ENCODE measurements at regions not wholly inside any gene's neighbourhood (a gene's known extent, or its start where the extent isn't known, plus 50 kb on each side); places are given as distances from the start of the nearest gene placed in this dataset.

DNA sequence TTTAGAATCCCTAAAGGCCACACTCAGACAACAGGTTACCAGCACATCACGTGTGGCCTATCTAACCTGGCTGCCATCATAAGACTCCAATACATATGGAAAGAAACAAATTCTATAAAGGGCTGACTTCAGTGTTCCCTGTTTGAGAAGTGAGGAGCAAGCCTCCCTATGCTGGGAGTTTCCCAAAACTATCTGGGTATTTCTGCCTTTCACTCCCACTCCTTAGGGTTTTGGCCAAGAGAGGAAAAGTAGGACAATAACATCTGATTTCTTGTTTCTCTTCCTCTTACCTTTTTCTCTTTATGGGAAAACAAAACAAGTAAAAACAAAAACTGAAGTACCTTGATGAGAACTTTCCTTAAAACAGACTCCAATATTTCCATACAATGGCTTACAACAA, 121.5 kb upstream of the COL8A1 start:
- intact Hi-C loops (cut with micrococcal nuclease), result no loop called here
- no peak overlapping the region for H3K27ac Mint-ChIP-seq
- DNase-seq (no peak), ATAC-seq (no peak)
- Histone ChIP-seq H3K4me1 (ENCODE audit: control insufficient read depth, insufficient read depth, low read length) (no peaks in the 10 kb centered on the region), H3K36me3 (ENCODE audit: control insufficient read depth, insufficient read depth, low read length) (no peaks in the 10 kb centered on the region), H3K9me3 (ENCODE audit: control insufficient read depth, insufficient read depth, low read length) (no peaks in the 10 kb centered on the region), H3K27ac (ENCODE audit: low read length) (no peak overlapping the region), H3K27me3 (ENCODE audit: control insufficient read depth, insufficient read depth, low read length) (no peaks in the 10 kb centered on the region), H3K4me3 (ENCODE audit: low read length) (no peak overlapping the region)
- H3K27me3 Mint-ChIP-seq (ENCODE audit: low read depth in 2 of 2), result no peaks in the 10 kb centered on the region
- peaks cover 0 to 9% of the 10 kb centered on the region in 2 donors for H3K9me3 Mint-ChIP-seq
- H3K4me3 Mint-ChIP-seq, result no peak overlapping the region
- no peaks in the 10 kb centered on the region for H3K4me1 Mint-ChIP-seq
- 100% methylated on average over 1 of the region's 1 CpG for WGBS (ENCODE audit: insufficient coverage)
- H3K36me3 Mint-ChIP-seq, result no peaks in the 10 kb centered on the region
- TF ChIP-seq, protein P1, sequence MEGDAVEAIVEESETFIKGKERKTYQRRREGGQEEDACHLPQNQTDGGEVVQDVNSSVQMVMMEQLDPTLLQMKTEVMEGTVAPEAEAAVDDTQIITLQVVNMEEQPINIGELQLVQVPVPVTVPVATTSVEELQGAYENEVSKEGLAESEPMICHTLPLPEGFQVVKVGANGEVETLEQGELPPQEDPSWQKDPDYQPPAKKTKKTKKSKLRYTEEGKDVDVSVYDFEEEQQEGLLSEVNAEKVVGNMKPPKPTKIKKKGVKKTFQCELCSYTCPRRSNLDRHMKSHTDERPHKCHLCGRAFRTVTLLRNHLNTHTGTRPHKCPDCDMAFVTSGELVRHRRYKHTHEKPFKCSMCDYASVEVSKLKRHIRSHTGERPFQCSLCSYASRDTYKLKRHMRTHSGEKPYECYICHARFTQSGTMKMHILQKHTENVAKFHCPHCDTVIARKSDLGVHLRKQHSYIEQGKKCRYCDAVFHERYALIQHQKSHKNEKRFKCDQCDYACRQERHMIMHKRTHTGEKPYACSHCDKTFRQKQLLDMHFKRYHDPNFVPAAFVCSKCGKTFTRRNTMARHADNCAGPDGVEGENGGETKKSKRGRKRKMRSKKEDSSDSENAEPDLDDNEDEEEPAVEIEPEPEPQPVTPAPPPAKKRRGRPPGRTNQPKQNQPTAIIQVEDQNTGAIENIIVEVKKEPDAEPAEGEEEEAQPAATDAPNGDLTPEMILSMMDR (IDR thresholded peaks at IDR 0.05), result no peak

DNA sequence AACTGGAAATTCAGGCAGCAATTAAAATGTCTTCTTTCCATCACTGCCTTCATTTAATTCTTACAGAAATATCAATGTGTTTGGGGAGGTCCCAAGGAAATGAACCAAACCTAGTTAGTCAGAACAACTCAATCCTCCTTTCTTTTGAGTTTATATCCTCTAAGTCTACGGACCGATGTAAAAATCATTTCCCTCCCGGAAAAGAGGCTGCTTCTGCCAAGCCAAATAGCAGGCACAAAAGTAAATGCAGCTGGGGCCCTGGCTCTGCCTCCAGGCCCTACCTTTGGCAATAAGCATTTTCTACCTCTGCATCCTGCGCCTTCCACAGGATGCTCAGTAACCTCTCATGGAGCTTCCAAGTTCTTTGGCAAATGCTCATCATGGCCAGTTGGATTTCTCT, 122.5 kb upstream of the COL8A1 start:
- Histone ChIP-seq H3K4me3 (ENCODE audit: low read length) (no peak overlapping the region), H3K4me1 (ENCODE audit: control insufficient read depth, insufficient read depth, low read length) (no peaks in the 10 kb centered on the region), H3K27ac (ENCODE audit: low read length) (no peak overlapping the region), H3K36me3 (ENCODE audit: control insufficient read depth, insufficient read depth, low read length) (no peaks in the 10 kb centered on the region), H3K27me3 (ENCODE audit: control insufficient read depth, insufficient read depth, low read length) (no peaks in the 10 kb centered on the region), H3K9me3 (ENCODE audit: control insufficient read depth, insufficient read depth, low read length) (no peaks in the 10 kb centered on the region)
- whole genome bisulfite sequencing (ENCODE audit: insufficient coverage), result 92% methylated on average over 4 of the region's 4 CpGs
- Mint-ChIP-seq H3K4me1 (no peaks in the 10 kb centered on the region), H3K36me3 (no peaks in the 10 kb centered on the region), H3K27ac (no peak overlapping the region), H3K27me3 (ENCODE audit: low read depth in 2 of 2) (no peaks in the 10 kb centered on the region), H3K9me3 (peaks cover 0 to 11% of the 10 kb centered on the region in 2 donors), H3K4me3 (no peak overlapping the region)
- ATAC-seq (no peak), DNase-seq (no peak)
- intact Hi-C loops (cut with micrococcal nuclease), result no loop called here
- TF ChIP-seq, protein P1 (IDR thresholded peaks at IDR 0.05), result no peak

DNA sequence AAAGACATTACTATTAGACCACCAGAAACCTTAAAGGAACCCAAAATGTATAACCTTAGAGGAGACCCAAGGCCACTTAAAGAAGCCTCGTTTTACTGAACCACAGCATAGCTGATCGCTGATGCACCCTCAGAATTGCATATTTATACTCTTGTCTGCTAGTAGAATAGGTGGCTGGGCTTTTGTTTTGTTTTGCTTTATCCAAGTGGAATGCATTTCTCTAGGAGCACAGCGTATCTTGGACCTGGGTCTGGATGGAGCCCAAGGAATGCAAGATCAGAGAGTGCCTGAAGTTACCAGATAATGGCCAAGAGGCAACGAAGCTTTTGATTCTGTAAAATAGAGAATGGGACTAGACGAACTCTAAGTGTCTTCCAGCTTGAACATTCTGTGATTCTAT, 129.2 kb upstream of the COL8A1 start:
- H3K27ac ChIP-seq (ENCODE audit: low read length), result no peak overlapping the region
- H3K27me3 Mint-ChIP-seq (ENCODE audit: low read depth in 2 of 2), result no peaks in the 10 kb centered on the region
- no peaks in the 10 kb centered on the region for H3K4me1 Mint-ChIP-seq
- H3K27me3 ChIP-seq (ENCODE audit: control insufficient read depth, insufficient read depth, low read length), result no peaks in the 10 kb centered on the region
- H3K4me3 ChIP-seq (ENCODE audit: low read length), result no peak overlapping the region
- no peaks in the 10 kb centered on the region for H3K4me1 ChIP-seq (ENCODE audit: control insufficient read depth, insufficient read depth, low read length)
- TF ChIP-seq, protein P1 (IDR thresholded peaks at IDR 0.05), result no peak
- ATAC-seq (no peak), DNase-seq (no peak)
- intact Hi-C loops (cut with micrococcal nuclease), result no loop called here
- 79% methylated on average over 5 of the region's 5 CpGs for WGBS (ENCODE audit: insufficient coverage)
- no peaks in the 10 kb centered on the region for H3K36me3 Mint-ChIP-seq
- no peak overlapping the region for H3K27ac Mint-ChIP-seq
- no peak overlapping the region for H3K4me3 Mint-ChIP-seq
- H3K9me3 ChIP-seq (ENCODE audit: control insufficient read depth, insufficient read depth, low read length), result no peaks in the 10 kb centered on the region
- peaks cover 0 to 13% of the 10 kb centered on the region in 2 donors for H3K9me3 Mint-ChIP-seq
- no peaks in the 10 kb centered on the region for H3K36me3 ChIP-seq (ENCODE audit: control insufficient read depth, insufficient read depth, low read length)

DNA sequence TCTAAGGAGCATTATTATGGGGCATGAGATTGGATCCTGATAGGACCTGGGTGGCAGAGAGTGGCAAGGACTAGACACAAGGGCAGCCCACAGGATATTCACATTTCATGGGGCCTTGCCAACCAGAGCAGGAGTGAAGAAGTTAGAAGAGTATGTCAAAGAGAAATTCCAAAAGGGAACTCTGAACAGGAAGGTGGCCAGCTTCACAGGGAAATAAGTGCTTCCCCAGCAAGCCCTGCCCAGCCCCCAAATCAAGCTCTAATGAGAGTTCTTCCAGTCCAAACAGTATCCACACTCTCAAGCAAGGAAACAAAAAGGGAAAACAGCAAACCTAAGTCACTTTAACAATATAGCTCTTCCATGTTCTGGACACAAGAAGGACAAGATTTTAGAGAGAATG, 130.2 kb upstream of the COL8A1 start:
- H3K27ac Mint-ChIP-seq, result no peak overlapping the region
- H3K9me3 Mint-ChIP-seq, result peaks cover 0 to 13% of the 10 kb centered on the region in 2 donors
- no peaks in the 10 kb centered on the region for H3K4me1 Mint-ChIP-seq
- DNase-seq (no peak), ATAC-seq (no peak)
- no peaks in the 10 kb centered on the region for H3K36me3 Mint-ChIP-seq
- intact Hi-C loops (cut with micrococcal nuclease), result no loop called here
- H3K4me3 Mint-ChIP-seq, result no peak overlapping the region
- Histone ChIP-seq H3K4me1 (ENCODE audit: control insufficient read depth, insufficient read depth, low read length) (no peaks in the 10 kb centered on the region), H3K4me3 (ENCODE audit: low read length) (no peak overlapping the region), H3K36me3 (ENCODE audit: control insufficient read depth, insufficient read depth, low read length) (no peaks in the 10 kb centered on the region), H3K9me3 (ENCODE audit: control insufficient read depth, insufficient read depth, low read length) (no peaks in the 10 kb centered on the region), H3K27me3 (ENCODE audit: control insufficient read depth, insufficient read depth, low read length) (no peaks in the 10 kb centered on the region), H3K27ac (ENCODE audit: low read length) (no peak overlapping the region)
- TF ChIP-seq, protein P1 (IDR thresholded peaks at IDR 0.05), result no peak
- no peaks in the 10 kb centered on the region for H3K27me3 Mint-ChIP-seq (ENCODE audit: low read depth in 2 of 2)

All from natural killer cell (primary cell).